ENCODE measurements at regions not wholly inside any gene's neighbourhood (a gene's known extent, or its start where the extent isn't known, plus 50 kb on each side); places are given as distances from the start of the nearest gene placed in this dataset.
"Not testable (repeated sequence)": the region's sequence is repeated elsewhere in the genome, so short reads cannot be mapped to it uniquely, and the experiment has no call there.

DNA sequence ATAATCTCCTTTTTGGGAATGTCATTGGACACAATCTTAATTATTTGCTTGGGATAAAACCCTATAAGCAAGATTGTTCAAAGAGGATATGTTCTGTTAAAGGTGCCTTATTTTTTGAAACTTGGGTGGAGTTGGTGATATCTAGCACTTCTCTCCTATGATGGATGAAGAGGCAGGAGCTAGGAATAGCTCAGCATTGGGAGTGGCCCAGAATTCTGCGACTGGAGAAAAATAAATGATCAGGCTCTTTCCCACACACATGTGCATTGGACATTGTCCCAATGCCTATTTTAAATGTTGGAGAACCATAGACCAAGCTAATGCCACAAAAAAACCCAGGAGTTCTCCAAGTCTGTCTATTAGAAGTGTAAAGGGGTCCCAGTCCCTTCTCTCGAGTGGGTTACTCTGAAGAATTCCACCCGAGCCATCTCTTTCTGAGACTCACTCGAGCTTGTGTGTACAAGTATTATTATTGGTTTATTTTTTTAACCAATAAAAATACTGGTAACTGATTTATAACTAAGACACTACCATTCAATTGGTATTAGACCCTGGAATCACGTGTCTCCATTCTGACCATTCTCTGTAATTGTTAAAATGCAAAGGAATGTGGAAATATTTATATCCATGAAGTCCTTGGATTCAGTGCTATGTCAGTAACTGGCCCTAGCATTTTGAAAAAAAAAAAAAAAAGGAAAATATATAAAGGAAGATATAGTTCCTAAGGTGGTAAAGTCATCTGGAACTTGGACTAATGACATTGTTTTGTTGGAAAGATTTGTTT, 437.5 kb upstream of the TMEM132C start:
- no peak for DNase-seq

DNA sequence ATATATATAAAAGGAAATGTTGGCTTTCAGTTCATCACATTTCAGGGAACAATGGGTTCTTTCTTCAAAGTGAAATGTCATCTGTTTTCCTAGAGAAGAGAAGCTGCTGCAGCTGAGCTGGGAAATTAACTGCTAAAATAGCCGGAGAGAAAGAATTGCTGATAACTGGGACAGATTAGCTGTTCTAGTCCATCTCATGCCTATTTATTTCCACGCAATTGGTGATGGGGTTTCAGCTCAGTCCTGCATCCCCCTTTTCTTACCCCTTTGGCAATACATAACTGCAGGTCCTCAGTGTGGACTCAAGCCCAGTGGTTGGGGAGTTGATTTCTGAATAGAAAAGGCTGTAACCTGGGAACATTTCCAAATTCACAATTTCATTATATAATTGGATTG, 436.9 kb upstream of the TMEM132C start:
- no peak for DNase-seq

DNA sequence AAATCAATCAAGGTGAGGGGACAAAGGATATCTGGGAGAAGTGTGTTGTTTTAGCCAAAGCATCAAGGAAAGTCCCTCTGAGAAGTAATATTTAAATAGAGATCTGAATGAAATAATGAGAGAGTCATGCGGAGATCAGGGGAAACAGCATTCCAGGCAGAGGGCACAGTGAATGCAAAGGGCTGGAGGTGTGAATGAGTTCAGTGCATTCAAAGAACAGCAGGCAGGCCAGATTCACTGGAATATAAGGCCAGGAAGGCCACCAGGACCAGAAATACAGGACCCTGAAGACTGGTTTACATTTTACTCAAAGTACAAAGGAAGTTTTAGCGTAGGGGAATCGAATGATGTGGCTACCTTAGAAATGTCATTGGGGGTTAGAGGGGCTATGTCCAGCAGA, 436.2 kb upstream of the TMEM132C start:
- no peak for DNase-seq

DNA sequence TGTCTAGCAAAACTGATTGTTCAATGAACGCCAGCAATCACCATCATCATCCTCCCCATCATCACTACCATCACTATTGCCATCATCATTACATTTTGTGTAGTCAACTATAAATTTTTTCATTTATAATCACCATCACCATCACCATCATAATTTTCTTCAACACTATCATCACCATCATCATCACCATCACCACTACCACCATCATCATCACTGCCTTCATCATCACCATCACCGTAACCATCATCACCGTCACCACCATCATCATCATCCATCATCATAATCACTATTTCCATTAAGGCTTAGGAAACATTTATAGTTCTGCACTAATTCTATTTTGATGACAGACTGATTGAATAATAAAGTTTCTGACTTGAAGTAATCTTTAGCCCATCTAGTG, 434.8 kb upstream of the TMEM132C start:
- no peak for DNase-seq

DNA sequence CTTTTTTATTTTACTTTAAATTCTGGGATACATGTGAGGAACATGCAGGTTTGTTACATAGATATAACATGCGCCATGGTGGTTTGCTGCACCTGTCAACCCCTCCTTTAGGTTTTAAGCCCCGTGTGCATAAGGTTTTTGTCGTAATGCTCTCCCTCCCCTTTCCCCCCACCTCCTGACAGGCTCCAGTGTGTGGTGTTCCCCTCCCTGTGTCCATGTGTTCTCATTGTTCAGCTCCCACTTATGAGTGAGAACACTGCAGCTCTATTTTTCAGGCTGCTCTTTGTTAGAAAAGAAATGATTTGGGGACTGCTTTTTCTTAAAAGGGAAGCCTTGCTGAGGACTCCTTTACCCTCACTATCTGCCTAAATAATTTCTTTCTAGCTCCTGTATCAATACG, 430.2 kb upstream of the TMEM132C start:
- not testable (repeated sequence) for DNase-seq

DNA sequence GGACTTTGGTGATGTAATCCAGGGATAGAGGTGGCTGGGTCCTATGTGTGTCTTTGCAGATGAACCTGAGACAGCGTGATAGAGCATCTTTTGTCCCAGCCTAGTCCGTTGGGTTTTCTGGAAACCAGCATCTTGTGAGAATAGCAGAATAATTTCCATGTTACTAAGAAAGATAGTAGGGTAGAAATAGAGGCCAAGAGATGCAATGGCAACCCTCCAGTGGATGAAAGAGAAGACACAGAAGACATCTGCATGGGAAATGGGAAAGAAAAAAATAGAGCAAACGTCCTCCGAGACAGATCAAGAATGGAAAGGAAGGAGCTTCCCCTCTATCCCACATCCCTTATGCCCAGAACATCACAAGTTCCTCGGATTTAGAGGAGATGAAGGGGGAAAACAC, 409.3 kb upstream of the TMEM132C start:
- no peak for DNase-seq

DNA sequence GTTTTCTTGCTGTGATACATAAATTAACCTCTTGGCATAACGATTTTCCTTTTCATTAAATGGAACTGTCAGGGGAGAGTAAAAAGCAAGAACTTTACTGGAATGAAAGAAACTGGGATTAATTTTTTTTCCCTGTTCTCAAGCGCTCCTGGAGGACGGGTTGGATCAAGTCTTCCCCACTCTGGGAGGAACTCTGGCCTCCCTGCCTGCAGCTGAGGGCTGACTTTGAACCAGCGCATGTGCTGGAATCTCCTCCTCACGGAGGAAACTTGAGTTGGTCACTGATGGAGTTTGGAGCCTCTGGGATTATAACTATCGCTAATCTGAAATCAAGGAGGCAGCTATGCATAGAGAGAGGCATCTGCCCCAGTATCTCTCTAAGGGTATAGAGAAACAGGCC, 406.4 kb upstream of the TMEM132C start:
- no peak for DNase-seq

DNA sequence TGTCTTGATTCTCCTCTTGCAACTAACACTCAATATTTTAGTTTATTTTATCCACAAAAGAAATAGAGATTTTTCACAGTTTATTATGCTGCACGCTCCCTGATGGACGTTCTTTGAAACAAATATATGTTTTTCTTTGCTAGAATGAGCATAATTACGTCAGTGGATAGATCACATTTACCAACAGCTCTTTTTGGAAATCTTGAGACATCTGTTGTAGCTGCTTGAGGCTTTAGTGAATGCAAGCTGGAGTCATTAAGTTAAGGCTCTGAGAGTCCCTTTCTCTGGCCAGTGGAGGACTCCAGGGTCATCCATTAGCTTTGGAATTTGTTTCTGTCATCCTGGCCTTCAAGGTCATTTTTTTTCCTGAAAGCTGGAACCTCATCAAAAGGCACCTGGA, 405.6 kb upstream of the TMEM132C start:
- DNase-seq = no peak

DNA sequence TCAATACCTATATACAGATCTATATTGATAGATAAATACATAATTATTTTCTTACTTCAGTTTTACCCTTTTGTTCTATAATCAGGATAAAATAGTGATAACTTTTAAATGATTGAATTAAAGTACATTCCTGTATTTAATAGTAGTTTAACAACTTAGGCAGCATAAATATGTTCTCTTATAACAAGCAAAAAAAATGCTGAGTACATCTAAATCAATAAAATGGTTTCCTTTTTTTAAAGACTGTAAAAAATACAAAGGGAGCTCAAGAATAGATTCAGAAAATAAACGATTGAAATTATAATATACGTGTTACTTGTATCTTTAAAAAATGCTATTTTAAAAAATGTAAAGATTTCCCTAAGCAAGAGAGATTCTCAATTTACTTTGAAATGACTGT, 393.7 kb upstream of the TMEM132C start:
- no peak for DNase-seq

DNA sequence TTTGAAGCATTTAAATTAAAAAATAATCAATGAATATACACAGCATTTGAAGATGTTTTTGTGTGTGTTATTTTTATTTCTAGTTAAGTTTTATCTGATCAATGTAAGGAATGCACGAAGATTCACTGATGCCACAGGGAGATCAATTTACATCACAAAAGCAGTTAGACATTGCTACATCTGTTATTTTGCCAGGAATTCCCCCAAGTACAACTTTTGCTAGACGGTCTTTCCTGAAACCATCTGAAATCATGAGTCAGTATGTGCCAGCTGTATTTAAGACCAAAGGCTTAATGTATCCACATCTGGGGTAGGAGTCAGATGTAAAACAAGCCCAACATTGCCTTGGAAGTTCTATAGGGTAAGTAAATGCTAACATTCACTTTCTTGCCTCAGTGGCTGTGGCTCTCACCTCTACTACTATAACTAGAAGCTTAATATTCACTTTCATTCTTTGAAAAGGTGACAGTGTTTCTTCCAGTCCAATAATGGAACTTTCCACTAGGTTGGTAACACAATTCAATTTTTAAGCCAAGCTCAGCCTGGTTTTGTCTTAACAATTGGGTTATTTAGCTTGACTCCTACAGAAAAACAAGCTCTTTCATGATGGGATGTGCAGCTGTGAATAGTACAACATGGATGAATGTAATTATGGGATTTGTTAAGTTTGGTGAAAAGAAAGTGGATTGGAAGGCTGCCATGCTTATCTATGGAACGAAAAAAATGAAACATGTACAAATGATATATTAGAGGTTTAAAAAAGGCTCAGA, 385.4 kb upstream of the TMEM132C start:
- DNase-seq = no peak

DNA sequence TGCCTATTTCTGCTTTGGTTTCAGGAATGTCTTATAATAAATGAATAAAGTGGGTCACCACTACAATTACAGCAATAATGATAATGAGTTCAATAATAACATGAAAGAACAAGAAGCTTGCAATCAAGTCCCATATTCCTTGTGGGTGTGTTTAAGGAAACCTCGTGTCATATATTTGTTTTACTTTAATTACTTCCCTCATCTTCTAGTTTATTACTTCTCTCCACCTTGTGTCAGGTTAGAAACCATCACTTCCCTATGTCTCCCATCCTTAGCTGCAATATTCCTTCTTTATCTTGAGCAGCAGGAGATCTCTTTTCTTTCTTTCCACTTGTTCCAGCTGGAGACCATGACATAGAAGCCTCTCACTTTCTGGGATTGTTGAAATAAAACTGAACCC, 384.0 kb upstream of the TMEM132C start:
- no peak for DNase-seq

DNA sequence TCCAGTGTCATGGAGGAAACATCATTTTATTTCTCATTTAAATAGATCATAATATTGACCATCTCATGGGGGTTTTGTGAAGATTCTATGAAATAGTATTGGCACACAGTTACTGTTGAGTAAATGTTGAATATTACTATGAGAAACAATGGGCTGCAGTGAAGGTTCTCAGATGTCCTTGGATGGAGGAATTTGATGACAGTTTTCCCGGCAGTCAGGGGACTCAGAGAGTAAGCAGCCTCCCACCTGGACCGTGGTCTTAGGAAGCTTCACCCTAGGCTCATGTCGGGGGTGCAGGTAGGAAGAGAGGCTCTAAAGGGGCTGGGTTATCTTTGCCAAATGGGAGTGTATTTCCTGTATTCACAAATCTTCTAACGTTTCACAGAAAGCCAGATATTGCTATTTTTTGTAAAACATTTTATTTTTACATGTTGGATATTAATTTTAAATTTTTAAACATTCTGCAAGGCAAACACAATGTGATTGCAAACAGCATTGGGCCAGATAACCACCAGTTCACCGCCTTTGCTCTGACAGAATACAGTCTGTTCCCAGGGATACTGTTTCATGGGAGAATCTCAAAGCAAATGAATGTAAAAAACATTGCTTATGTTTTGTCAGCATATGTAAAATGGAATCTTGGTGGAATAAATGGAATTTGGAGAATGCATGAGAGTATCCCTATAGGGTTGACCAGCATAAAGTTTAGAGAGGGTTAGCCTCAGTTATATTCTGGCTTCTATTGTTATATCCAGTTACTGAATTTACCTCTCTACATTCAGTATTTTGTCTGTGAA, 380.8 kb upstream of the TMEM132C start:
- no peak for DNase-seq

DNA sequence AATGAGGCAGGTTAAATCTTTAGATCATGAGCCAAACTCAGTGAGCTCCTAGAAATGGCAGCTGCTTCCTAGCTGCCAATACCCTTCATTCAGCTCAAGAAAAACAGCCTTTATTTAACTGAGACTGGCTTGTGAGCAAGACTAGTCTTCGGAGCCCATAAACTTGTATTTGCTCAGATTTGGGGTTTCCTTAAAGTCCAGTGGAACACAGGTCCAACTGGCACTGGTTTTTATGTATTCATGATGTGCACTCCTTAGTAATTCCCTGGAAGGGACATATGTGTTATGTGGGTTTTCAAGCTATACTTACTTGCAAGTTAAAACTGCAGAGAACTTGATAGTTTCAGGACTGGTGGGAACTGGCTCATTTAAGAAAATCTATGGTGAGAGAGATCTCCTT, 380.1 kb upstream of the TMEM132C start:
- no peak for DNase-seq

DNA sequence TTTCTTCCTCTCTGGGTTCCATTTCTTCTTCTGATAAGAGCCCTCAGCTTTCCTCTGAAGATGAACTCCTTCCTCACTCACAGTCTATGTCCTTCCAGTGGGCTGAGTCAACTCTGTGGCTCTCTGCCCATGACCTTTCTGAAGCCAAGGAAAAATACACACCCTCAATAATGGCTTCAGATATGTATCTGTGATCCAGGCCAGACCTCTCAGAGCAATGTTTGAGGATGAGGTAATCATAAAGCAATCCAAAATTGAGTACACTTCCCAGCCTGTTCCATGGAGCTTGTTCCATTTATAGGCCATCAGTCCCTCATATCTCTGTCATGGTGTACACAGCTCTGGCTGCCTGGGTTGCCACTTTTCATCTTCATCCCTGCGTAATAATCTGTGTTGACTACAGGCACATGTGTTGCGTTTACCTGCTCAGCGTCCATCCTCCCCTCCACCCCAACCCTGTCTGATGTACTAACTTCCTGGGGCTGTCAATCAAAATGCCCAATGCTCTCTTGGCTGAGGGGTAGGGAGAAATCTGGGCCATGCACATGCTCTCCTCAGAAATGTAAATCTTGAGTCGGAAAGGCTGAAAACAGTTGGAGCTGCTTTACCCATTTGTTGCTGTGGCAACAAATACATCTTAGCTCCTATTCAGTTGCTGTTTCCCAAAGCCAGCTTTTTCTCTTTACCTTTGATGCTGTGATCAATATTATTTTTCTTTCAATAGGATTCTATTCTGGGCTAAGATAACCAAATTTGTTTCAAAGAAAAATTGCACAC, 377.8 kb upstream of the TMEM132C start:
- DNase-seq = no peak

DNA sequence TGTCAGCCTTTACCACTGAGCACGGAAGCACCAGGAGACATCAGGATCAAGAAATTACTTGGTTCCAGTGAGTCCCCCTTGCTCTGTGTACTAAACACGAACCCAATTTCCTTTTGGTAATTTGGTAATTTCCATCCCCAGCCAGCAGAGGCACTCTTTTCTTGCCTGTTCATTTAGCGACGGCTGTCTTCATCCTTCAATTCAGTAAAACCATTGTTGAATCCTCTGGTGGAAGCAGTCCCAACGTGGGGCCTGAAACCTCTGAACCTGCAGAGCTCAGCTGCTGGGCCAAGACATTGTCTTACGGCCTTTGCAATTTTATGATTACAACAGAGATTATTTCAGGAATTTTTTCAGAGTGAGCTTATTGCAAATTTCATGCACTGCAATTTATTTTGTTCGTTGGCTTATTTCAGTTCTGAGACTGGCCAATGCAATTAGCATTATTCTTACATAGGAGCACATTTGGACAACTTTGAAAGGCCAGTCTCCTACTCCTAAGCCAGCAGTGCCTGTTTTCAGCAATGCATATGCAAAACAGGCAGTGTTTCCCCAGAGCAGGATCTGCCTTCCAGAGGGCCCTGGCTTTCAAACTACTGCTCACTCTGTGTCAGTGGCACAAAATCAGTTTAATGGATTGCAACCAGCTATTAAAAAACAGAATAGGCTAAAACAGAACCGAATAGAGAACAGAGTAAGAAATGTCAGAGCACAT, 372.9 kb upstream of the TMEM132C start:
- DNase-seq = no peak

DNA sequence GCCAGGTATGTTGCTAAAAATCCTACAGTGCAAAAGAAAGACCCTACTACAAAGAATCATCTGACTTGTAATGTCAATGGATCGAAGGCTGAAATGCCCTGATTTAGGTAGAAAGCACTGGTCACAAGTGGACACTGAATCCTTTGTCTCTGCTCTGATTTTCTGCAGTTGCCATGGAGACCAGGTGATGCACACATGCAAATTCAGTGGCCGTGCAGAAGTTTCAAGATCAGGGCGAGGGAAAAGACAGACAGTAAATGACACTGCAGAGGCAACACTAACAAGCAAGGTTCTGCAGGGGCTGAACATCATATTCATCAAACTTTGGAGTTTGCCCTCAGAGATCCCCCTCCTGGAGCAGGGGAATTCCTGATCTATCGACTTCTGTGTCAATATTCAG, 370.3 kb upstream of the TMEM132C start:
- DNase-seq = no peak

DNA sequence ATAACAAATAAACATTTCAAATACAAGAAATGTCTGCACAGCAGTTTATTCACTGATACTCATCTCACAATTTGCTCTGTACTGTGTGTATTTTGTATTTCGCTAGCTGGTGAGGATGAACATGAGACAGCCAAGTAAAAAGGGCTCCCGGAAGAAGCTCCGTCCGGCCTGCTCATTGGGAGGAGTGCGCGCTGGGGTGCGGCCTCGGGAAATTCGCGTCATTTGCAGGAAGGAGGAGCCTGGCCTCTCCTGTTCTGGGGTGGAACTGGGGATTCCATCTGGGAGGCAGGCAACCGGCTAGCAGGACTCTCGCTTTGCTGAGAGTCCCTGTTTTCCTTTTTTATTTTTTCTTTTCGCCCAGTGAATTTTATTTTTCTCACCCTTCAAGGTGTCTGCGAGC, 368.4 kb upstream of the TMEM132C start:
- DNase-seq = no peak

DNA sequence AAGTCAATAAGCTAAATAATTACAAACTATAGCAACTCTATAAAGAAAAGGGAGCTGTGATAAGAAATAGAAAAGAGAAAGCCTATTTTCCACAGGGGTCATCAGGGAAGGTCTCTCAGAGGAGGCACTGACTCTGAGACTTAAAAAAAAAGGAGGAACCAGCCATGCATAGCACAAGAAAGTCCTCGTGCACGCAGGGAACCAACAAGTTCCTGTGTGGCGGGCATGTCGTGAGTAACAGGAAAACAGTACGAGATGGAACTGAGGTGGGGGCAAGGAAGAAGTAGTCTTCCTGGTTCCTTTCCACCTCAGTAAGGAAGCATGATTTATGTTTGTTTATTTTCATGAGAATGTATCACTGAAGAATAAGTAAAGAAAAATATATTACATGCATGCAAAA, 367.0 kb upstream of the TMEM132C start:
- DNase-seq = no peak

DNA sequence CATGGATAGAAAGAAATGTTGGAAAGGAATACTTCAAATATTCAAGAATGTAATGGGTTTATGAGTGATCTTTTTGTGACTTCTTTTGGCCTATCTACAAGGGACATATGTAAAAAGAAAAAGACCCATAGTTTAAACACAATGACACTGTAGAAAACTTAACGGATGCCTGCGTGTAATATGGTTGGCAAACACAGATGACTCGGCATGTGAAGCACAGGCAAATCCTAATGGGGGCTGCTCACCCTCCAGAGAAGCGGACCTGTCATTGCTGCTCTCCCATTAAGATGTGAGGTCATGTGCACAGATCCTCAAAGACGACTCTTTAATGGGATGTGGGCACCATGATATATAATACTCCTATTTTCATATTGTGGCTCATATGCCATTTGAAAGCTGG, 366.6 kb upstream of the TMEM132C start:
- no peak for DNase-seq

DNA sequence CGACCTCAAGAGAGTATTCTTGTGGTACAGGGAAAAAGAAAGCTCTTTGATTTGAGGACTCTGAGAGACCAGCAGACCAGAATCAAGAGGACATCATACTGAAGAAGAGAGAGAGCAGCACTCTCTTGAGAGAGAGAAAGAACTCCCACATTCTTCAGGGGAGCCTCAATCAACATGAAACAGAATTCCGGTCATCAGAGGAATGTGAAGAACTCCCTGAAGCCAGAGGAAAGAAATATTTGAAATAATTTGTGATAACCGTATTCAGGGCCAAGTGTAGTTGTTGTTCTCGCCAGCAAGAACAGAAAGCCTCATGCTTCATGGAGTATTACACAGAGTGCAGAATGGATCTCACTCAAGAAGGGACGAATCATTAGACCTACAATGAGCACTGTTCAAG, 363.8 kb upstream of the TMEM132C start:
- DNase-seq = no peak

DNA sequence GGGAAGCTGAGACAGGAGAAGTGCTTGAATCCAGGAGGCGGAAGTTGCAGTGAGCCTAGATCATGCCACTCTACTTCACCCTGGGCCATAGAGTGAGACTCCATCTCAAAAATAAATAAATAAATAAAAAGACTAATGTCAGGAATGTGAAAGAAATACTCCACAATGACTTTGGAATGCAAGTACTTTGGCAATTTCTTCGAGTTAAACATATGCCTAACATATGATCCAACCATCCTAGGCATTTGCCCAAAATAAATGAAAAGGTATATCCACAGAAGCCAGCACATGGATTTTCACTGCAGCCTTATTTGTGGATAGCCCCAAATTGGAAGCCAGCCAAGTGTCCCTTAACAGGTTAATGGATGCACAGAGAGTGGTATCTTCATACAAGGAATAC, 357.9 kb upstream of the TMEM132C start:
- no peak for DNase-seq

DNA sequence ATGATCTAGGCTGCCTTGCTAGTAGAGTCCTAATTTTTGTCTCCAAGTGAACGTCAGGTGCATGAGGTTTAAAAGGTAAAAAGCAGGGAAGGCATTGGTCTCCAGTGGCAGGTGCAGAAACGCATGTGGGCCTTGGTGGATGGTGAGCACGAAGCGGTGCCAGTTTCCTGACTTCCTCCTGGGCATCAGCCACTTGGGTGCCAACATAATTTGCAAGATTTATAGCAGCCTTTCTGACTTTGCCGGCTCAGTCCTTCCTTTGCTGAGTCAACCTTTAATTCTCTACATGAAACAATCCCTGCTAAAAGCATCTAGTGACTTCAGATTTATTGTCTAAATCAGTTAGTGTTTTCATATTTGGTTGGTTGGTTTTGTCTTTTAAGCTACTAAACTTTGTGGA, 355.7 kb upstream of the TMEM132C start:
- no peak for DNase-seq
